H54 (cell line): ENCODE measurements at regions not wholly inside any gene's neighbourhood (a gene's known extent, or its start where the extent isn't known, plus 50 kb on each side); places are given as distances from the start of the nearest gene placed in this dataset.
"Not testable (repeated sequence)": the region's sequence is repeated elsewhere in the genome, so short reads cannot be mapped to it uniquely, and the experiment has no call there.

Source experiments
- DNase-seq: peaks from one replicate; pipeline ENCODE4 v3.0.0; 2011; ENCODE audit warnings: low spot score, mixed read lengths; ENCODE audit not compliant: insufficient read length
- FAIRE-seq: peaks from 3 replicates; lab custom pipeline; 2011; peaks lifted over from hg19 to GRCh38; lab: Jason Lieb, UNC
- POLR2A ChIP-seq: IDR thresholded peaks from 2 replicates; pipeline ENCODE4 v1.6.1; 2011; ENCODE audit warnings: low read depth, mild to moderate bottlenecking, low read length

GRCh38 chr13:53447863-53448262 lies 419.2 kb downstream of the OLFM4 start:
- no peak for FAIRE-seq
- no peak for DNase-seq
- TF ChIP-seq POLR2A = no peak

DNA sequence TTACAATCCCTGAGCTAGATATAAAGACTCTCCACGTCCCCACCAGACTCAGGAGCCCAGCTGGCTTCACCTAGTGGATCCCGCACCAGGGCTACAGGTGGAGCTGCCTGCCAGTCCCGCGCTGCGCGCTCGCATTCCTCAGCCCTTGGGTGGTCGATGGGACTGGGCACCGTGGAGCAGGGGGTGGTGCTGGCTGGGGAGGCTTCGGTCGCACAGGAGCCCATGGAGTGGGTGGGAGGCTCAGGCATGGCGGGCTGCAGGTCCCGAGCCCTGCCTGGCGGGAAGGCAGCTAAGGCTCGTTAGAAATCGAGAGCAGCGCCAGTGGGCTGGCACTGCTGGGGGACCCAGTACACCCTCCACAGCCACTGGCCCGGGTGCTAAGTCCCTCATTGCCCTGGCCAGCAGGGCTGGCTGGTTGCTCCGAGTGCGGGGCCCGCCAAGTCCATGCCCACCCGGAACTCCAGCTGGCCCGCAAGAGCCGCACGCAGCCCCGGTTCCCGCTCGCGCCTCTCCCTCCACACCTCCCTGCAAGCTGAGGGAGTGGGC lies 423.7 kb downstream of the OLFM4 start:
- not testable (repeated sequence) for DNase-seq, FAIRE-seq

GRCh38 chr13:53460796-53461195 lies 432.2 kb downstream of the OLFM4 start:
- no peak for FAIRE-seq
- no peak for DNase-seq
- no peak for TF ChIP-seq POLR2A

DNA sequence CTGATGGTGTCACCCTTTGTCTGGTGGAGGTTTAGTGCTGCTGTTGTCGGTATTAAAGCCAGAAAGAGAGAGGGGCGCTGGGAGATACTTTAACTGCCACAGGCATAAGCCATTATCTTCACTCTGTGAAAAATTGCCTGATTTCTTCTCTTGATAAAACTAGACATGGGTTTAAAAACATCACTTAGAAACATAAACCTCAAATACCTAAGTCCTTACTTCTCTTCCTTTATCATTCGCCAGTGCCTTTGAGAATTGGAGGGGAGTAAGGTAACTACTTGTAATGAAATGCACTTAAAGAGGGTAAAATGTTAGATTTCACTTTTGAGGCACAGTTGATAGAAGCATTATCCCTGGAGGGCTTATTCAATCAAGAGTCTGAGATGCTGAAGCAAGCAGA lies 434.5 kb downstream of the OLFM4 start:
- TF ChIP-seq POLR2A = no peak

GRCh38 chr13:53466576-53466975 lies 438.0 kb downstream of the OLFM4 start:
- no peak for FAIRE-seq
- DNase-seq = no peak
- TF ChIP-seq POLR2A = no peak

More for the DNA sequence above, 434.5 kb downstream of the OLFM4 start:
- no peak for DNase-seq
- no peak for FAIRE-seq

- no peak for TF ChIP-seq POLR2A
- no peak for DNase-seq
- no peak for FAIRE-seq
Observed at GRCh38 chr13:53473397-53473796, 444.8 kb downstream of the OLFM4 start.

DNA sequence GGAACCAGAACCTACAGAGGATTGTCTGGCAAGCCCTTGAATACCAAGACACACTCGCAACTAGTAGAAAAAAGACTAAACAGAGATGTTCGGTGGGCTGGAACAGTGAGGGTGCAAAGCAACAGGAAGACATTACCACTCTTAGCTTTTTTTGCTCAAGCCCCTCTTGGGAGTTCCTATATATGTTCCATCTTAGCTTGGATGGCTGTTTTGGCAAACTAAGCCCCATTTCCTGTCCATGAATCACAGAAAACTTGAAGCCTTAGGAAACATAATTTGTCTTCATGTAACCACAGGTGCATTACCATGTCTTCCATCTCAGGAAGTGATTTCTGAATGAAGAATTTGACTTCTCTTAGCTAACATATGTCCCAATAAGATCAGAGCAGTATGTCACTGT lies 446.3 kb downstream of the OLFM4 start:
- FAIRE-seq = no peak
- no peak for TF ChIP-seq POLR2A
- DNase-seq = no peak

DNA sequence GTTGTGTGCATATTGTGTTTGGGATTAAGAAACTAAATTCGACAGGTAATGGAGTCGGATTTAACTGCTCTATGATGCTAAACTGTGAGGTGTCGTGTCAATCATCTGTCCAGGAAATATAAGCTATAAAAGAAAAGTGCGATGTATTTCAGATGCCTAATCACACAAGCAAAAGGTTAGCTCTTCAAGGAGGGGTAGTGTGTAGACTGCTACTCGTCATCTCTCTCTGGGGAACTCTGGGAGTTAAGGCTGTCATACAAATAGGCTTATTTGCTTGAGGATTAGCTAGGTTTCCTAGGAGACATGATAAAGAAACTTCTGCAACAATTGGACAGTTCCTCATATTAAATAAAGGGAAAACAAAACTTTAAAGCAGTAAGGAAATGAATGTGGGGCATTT lies 462.1 kb downstream of the OLFM4 start:
- DNase-seq = no peak
- no peak for FAIRE-seq
- TF ChIP-seq POLR2A = no peak

GRCh38 chr13:53494406-53494805 lies 465.8 kb downstream of the OLFM4 start:
- no peak for FAIRE-seq
- TF ChIP-seq POLR2A = no peak
- DNase-seq = no peak

GRCh38 chr13:53499576-53500133 lies 471.0 kb downstream of the OLFM4 start:
- FAIRE-seq = no peak
- no peak for DNase-seq
- no peak for TF ChIP-seq POLR2A

DNA sequence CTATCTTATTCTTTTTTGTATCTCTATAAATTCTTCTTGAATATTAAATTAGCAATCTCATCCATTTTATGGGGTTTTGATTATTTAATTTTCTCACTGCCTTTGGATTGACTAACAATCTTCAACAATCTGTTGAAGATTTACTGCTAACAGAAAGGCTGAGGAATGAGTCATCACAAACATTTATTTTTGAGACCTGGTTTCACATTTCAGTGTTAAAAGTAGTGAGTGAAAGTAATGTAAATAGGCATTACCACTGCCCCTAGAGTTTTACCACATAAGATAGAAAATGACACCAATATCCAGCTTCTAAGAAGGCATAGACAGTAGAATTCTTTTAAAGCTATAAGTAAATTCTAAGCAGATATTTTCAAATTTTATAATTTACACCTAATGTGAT lies 472.8 kb downstream of the OLFM4 start:
- FAIRE-seq (no peak), DNase-seq (no peak)
- TF ChIP-seq POLR2A = no peak

DNA sequence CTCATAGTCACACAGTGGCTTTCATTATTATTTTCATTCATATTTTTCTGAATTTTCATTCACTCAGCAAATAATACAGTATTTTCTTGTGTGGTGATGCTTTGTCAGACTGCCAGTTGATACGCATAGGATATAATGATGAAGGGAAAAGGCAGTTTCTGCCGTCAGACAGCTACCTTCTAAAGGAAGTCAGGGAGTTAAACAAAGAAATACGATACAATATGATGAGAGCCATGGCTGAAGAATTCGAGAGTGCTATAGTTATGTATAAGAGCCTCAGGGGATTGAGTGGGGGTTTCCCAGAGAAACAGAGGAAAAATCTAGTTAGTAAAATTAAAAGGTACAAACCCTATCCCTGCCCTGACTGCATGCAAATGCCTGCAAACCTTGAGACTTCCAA lies 479.1 kb downstream of the OLFM4 start:
- DNase-seq (no peak), FAIRE-seq (no peak)
- TF ChIP-seq POLR2A = no peak

DNA sequence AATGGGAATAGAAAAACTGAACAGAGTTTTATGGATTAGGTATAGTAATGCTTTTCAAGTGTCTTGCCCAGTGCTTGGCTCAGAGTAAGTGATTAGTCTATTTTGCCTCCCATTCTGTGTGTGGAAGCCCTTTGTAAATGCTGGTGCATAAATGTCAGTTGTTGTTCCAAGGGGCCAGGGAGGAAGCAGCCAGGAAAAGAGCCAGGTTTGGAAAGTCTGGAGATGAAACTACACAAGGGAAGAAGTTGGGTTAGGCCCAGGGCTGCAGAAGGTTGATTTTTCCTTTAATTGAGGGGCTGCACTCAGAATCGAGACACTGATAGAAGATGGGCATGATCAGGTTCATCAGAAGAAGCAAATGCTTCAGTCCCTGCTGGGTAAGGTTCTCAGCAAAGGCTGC lies 484.0 kb downstream of the OLFM4 start:
- FAIRE-seq = no peak
- no peak for TF ChIP-seq POLR2A
- DNase-seq = no peak

DNA sequence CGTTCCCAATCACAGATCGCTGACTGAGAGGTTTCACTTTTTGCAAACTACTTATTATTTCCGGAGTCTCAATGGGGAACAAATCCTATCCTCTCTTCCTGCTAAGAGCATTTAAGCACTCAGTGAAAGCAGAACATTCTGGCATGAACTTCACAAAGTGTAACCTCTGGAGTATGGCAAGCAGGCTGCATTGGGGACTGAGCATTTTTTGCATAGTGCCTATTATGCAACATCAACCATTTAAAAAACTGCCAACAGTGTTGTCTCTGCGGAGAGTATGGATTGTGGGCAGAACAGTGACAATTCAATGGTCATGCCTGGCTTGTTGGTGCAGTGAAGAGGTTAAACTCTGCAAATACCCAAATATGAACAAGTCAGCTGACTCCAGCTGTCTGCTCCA lies 484.6 kb downstream of the OLFM4 start:
- FAIRE-seq (no peak), DNase-seq (no peak)
- no peak for TF ChIP-seq POLR2A

GRCh38 chr13:53520132-53520531 lies 491.5 kb downstream of the OLFM4 start:
- TF ChIP-seq POLR2A = no peak
- DNase-seq = no peak

More at GRCh38 chr13:53520132-53520531, 491.5 kb downstream of the OLFM4 start:
- no peak for FAIRE-seq
